ENCODE measurements at regions not wholly inside any gene's neighbourhood (a gene's known extent, or its start where the extent isn't known, plus 50 kb on each side); places are given as distances from the start of the nearest gene placed in this dataset.

DNA sequence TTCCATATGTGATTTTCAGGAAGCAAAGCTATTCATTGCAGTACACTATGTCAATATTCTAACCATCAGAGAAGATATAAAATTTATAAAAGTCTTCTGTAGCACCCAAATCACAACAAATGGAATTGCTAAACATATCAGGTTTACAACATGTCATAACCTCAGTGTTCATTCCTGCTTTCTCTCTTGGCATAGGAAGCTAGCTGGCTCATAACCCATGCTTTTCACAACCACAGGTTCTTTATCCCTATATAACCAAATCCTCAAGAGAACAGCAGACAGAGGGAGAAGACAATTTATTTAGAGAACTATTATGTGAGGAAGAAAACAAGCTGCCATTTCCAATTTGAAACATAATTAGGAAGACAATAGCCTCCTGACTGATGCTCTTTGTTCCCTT lies 997.0 kb upstream of the ACVR2A start:
- no peak for DNase-seq

GRCh38 chr2:146844226-146844990 lies 1000.4 kb upstream of the ACVR2A start:
- no peak for DNase-seq

DNA sequence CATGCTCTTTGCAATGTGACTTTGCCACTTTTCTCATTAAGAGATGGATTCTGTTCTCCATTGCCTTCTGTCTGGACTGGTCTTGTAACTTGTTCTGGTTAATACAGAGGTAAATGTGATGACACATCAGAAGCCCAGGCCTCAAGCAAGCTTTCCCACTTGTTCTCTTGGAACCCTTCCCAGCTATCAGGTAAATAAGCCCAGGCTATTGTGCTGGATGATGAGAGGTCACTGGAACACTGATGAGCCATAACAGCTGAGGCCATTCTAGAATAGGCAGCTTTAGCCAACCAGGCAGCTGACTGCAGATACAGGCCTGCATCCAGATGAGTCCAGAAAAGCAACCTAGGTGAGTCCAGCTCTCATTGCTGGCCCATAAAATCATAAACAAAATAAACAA lies 1007.0 kb upstream of the ACVR2A start:
- no peak for DNase-seq

DNA sequence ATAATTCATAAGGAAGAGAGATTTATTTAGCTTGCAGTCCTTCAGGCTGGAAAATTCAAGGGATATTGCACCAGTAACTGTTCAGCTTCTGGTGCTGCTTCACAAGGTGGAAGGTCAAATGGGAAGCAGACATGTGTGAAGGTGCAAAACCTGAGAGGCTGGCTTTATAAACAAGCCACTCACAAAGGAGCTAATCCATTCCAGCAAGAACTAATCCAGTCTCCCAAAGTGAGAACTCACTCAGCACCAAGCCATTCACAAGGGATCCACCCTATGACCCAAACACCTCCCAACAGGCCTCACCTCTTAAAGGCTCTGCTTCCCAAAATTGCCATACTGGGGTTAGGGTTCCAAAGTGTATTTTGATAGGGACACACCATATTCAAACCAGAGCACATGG lies 1018.4 kb upstream of the ACVR2A start:
- no peak for DNase-seq

GRCh38 chr2:146821836-146822316 lies 1023.0 kb upstream of the ACVR2A start:
- DNase-seq, result no peak

GRCh38 chr2:146820672-146821071 lies 1024.2 kb upstream of the ACVR2A start:
- no peak for DNase-seq

GRCh38 chr2:146818122-146818521 lies 1026.7 kb upstream of the ACVR2A start:
- no peak for DNase-seq

GRCh38 chr2:146817613-146818012 lies 1027.2 kb upstream of the ACVR2A start:
- DNase-seq, result no peak

GRCh38 chr2:146814971-146815370 lies 1029.9 kb upstream of the ACVR2A start:
- no peak for DNase-seq

GRCh38 chr2:146807568-146808168 lies 1037.2 kb upstream of the ACVR2A start:
- no peak for DNase-seq

DNA sequence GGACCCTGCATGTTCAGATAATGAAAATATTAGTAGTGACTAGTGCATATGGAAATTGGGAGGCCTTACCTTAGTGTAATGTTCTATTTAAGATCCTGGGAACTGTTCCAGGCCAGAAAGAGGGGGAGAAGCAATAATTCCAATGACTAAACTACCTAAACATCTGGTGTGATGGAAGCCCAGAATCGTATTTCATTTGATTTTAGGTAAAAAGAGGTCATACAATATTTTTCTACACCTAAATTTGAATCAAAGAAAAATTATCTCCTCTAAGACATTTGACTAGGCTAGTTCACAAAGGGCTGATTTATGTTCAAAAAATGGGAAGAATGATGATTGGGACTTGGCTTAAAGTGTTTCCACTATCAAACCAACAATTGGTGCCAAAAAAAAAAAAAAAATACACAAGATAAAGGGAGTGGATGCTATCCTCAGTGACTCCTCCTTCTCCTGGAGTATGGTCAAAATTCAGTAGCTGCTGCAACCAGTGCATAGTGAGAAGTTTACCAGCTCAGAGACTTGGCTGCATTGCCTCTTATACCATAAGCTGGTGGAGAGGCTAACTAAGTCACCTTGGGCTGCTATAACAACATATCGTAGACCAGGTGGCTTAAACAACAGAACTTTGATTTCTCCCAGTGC lies 1038.3 kb upstream of the ACVR2A start:
- DNase-seq, result no peak

DNA sequence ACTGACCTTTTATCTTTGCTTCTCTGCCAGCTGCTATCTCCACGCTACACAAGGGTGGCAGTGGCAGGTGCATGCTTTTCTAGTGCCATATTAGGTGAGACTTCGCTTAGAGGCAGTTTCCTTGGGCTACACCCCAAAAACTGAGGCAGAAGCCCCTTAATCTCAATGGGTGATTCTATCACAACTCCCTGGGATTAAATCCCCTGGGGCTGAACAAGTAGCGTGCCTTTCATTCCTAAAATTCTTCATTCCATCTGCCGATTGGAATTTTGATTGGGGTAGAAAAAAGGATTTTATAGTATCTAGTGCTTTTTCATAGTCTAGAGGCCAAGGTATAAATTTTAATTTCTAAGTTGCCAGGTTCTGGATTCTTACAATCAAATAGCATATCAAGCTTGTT lies 1040.5 kb upstream of the ACVR2A start:
- DNase-seq, result no peak

- DNase-seq, result no peak
Measured at GRCh38 chr2:146801886-146802285, 1042.9 kb upstream of the ACVR2A start.

DNA sequence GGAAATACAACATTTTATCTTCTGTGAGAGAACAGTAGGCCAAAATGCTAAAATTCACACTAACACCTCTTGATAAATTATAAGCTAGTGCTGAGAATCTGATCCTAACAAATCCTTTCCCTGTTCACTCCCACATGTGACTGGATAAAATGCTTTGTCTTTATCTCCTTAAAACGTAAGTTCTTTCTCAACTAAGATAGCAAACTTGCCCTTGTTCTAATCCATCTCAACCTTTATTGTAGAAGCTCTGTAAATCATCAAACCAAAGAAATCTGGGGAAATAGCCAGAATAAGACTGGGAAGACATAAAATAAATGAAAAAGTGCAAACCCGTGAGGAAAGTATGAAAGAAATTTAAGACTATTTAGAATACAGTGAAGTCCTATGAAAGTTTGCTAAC lies 1058.4 kb upstream of the ACVR2A start:
- no peak for DNase-seq

GRCh38 chr2:146785101-146785500 lies 1059.7 kb upstream of the ACVR2A start:
- no peak for DNase-seq

DNA sequence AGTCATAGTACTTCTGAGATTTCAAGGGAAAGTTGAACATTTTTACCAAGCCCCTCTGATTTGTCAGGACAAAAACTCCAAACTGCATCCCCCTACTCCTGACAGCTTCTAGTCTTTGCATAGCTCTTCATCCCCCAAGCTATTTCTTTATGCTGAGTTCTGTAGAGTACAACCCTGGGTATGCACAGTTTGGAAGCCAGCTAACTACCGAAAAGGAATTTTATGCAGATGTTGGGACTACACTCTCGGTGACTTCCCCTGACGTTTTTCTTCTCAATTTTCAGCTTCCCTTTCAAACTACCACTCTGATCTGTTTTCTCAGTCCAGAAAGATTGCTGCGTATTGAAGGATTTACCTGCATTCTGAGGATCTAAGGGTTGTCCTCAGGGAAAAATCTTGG lies 1060.2 kb upstream of the ACVR2A start:
- DNase-seq, result no peak

GRCh38 chr2:146777181-146777580 lies 1067.6 kb upstream of the ACVR2A start:
- no peak for DNase-seq

DNA sequence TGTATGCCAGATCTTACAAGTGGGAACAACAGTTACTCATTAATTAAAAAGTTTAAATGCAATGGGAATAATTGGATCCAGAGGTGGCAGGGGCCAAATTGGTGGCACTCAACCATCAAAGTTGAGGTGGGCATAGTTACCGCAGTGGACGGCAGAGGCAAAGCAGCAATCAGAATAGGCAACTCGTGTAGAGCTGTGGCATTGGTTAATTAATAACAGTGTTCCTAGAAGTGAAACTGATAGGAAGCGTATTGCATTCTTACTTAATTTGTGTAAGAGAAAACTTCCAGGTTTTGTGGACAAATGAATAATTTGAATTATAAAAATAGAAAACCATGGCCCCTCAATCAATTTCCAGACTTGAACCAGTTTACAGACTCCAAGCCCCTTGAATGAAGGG lies 1068.2 kb upstream of the ACVR2A start:
- no peak for DNase-seq

- no peak for DNase-seq
Measured at GRCh38 chr2:146771531-146771930, 1073.3 kb upstream of the ACVR2A start.

DNA sequence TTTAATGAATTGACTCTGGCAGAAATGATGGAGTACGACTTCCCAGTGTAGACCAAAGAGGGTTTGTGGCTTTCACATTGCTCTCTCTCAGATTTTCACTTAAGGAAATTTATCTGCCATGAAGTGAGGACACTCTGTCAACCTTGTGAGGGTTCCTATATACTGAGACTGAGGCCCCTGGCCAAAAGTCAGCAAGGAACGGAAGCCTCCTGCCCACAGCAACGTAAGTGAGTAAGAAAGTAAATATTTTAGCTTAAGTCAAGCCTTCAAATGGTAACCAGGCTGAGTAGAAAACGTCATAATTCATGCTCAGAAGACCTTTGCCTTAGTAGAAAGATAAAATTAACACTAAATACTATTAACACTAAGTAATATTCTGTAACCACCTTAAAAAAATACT lies 1080.5 kb upstream of the ACVR2A start:
- DNase-seq, result no peak

- no peak for DNase-seq
Measured at GRCh38 chr2:146762786-146763185, 1082.0 kb upstream of the ACVR2A start.

DNA sequence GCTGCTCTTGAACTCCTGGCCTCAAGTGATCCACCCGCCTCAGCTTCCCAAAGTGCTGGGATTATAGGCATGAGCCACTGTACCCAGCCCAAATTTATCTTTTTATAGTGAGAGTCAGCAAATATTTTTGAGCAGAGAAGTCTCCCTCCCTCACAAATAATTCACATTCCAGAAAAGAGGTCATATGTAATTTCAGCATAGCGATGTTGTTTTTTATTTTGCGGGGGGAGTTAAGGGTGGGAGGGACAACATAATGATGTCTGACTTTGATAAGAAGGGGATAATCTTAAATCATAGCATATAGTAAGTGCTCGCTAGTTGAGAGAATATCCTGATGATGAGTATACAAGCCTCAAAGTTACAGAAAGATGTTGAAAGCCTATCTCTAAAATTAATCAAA lies 1090.2 kb upstream of the ACVR2A start:
- DNase-seq, result no peak

DNA sequence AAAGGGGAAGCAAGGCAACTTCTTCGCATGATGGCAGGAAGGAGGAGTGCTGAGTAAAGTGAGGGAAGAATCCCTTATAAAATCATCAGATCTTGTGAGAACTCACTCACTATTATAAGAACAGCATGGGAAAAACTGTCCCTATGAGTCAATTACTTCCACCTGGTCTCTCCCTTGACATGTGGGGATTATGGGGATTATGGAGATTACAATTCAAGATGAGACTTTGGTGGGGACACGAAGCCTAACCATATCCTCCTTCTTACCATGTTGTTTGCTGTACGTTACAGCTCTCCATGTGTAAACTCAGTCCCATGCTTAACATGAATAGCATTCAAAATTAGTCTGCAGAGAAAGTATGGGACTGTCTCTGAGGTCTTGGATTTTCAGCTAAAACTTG lies 1096.8 kb upstream of the ACVR2A start:
- DNase-seq, result no peak

DNA sequence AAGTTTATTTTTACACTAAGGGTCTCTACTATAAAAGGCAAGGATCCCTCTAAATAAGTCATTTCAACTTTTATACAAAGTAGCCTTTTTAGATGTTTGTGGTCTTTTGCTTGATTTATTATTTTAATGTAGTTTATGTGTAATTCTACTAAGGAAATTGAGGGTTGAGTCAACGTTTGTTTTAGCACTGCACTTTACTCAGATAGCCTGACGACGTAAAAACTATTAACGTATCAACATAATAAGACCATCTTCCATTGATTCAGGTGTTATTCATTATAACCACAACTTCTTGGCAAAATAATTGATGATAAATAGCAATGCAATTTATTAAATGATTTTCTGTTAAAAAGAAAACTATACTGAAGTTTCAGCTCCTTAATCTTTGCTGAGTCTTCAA lies 1103.6 kb upstream of the ACVR2A start:
- no peak for DNase-seq
